ENCODE measurements at regions not wholly inside any gene's neighbourhood (a gene's known extent, or its start where the extent isn't known, plus 50 kb on each side); places are given as distances from the start of the nearest gene placed in this dataset.

GRCh38 chr18:28512357-28512756 lies 335.4 kb upstream of the CDH2 start:
- Histone ChIP-seq H3K27me3 (ENCODE audit: low read depth) (no peaks in the 10 kb centered on the region), H3K4me1 (no peaks in the 10 kb centered on the region), H3K27ac (no peak overlapping the region), H3K9me3 (no peaks in the 10 kb centered on the region), H3K4me3 (no peak overlapping the region), H3K36me3 (no peaks in the 10 kb centered on the region)
- no peak for TF ChIP-seq CTCF (IDR thresholded peaks at IDR 0.05)
- intact Hi-C loops (cut with DNase I), result no loop called here
- DNase-seq, result no peak
- no peak for ATAC-seq

GRCh38 chr18:28511413-28511821 lies 334.5 kb upstream of the CDH2 start:
- no peak for TF ChIP-seq CTCF (IDR thresholded peaks at IDR 0.05)
- H3K27me3 ChIP-seq (ENCODE audit: low read depth), result no peaks in the 10 kb centered on the region
- H3K36me3 ChIP-seq, result no peaks in the 10 kb centered on the region
- no peak overlapping the region for H3K27ac ChIP-seq
- DNase-seq, result no peak
- H3K4me3 ChIP-seq, result no peak overlapping the region
- H3K9me3 ChIP-seq, result no peaks in the 10 kb centered on the region
- H3K4me1 ChIP-seq, result no peaks in the 10 kb centered on the region
- ATAC-seq, result no peak
- intact Hi-C loops (cut with DNase I), result no loop called here

- Histone ChIP-seq H3K4me1 (no peaks in the 10 kb centered on the region), H3K9me3 (no peaks in the 10 kb centered on the region), H3K27ac (no peak overlapping the region), H3K36me3 (no peaks in the 10 kb centered on the region), H3K4me3 (no peak overlapping the region), H3K27me3 (ENCODE audit: low read depth) (no peaks in the 10 kb centered on the region)
- DNase-seq (no peak), ATAC-seq (no peak)
- TF ChIP-seq CTCF (IDR thresholded peaks at IDR 0.05), result no peak
- intact Hi-C loops (cut with DNase I), result no loop called here
Measured at GRCh38 chr18:28510210-28510609, 333.3 kb upstream of the CDH2 start.

- no peaks in the 10 kb centered on the region for H3K27me3 ChIP-seq (ENCODE audit: low read depth)
- intact Hi-C loops (cut with DNase I), result no loop called here
Measured at GRCh38 chr18:28504066-28504465, 327.1 kb upstream of the CDH2 start.

GRCh38 chr18:28494151-28494550 lies 317.2 kb upstream of the CDH2 start:
- H3K36me3 ChIP-seq, result no peaks in the 10 kb centered on the region
- no peak for ATAC-seq
- no peaks in the 10 kb centered on the region for H3K27me3 ChIP-seq (ENCODE audit: low read depth)
- H3K9me3 ChIP-seq, result no peaks in the 10 kb centered on the region
- intact Hi-C loops (cut with DNase I), result no loop called here
- no peak overlapping the region for H3K27ac ChIP-seq
- no peak for TF ChIP-seq CTCF (IDR thresholded peaks at IDR 0.05)
- H3K4me1 ChIP-seq, result no peaks in the 10 kb centered on the region
- no peak for DNase-seq
- H3K4me3 ChIP-seq, result no peak overlapping the region

More at GRCh38 chr18:28504066-28504465, 327.1 kb upstream of the CDH2 start:
- no peak overlapping the region for H3K4me3 ChIP-seq
- no peak for DNase-seq
- no peak overlapping the region for H3K27ac ChIP-seq
- H3K36me3 ChIP-seq, result no peaks in the 10 kb centered on the region
- no peak for ATAC-seq
- no peaks in the 10 kb centered on the region for H3K4me1 ChIP-seq
- no peaks in the 10 kb centered on the region for H3K9me3 ChIP-seq
- no peak for TF ChIP-seq CTCF (IDR thresholded peaks at IDR 0.05)

GRCh38 chr18:28485918-28486317 lies 309.0 kb upstream of the CDH2 start:
- Histone ChIP-seq H3K36me3 (no peaks in the 10 kb centered on the region), H3K4me1 (no peaks in the 10 kb centered on the region), H3K27ac (no peak overlapping the region), H3K9me3 (no peaks in the 10 kb centered on the region), H3K27me3 (ENCODE audit: low read depth) (no peaks in the 10 kb centered on the region), H3K4me3 (no peak overlapping the region)
- TF ChIP-seq CTCF (IDR thresholded peaks at IDR 0.05), result no peak
- intact Hi-C loops (cut with DNase I), result no loop called here
- DNase-seq (no peak), ATAC-seq (no peak)

Data from lower lobe of right lung (tissue), 2 donors.